Epithelial cell of esophagus (primary cell): ENCODE measurements at regions not wholly inside any gene's neighbourhood (a gene's known extent, or its start where the extent isn't known, plus 50 kb on each side); places are given as distances from the start of the nearest gene placed in this dataset.

Experiments
- DNase-seq: peaks from one replicate; pipeline ENCODE4 v3.0.0; 2010; ENCODE audit warnings: low read depth
- H3K4me3 ChIP-seq: 2 replicates; pipeline ENCODE4 v1.5.1; 2011; ENCODE audit warnings: mild to moderate bottlenecking, low read length, control low read depth
- CTCF ChIP-seq: IDR thresholded peaks from 2 replicates; pipeline ENCODE4 v1.5.1; 2011; ENCODE audit warnings: low read depth, mild to moderate bottlenecking, low read length, control low read depth, inconsistent platforms; ENCODE audit not compliant: insufficient read depth; ENCODE audit errors: missing control alignments

- no peak overlapping the region for H3K4me3 ChIP-seq
- peak; percentile 2 for DNase-seq
- no peak for TF ChIP-seq CTCF
These were observed 99.5 kb upstream of the FAM9B start for GRCh38 chrX:9133426-9133825.

GRCh38 chrX:9134366-9134765, 100.4 kb upstream of the FAM9B start:
- no peak for DNase-seq
- H3K4me3 ChIP-seq, result no peak overlapping the region
- no peak for TF ChIP-seq CTCF

- H3K4me3 ChIP-seq, result no peak overlapping the region
- TF ChIP-seq CTCF, result no peak
- no peak for DNase-seq
These were observed 102.1 kb upstream of the FAM9B start for GRCh38 chrX:9135901-9136510.

- no peak for TF ChIP-seq CTCF
- H3K4me3 ChIP-seq, result no peak overlapping the region
- DNase-seq, result no peak
These were observed 103.2 kb upstream of the FAM9B start for GRCh38 chrX:9137152-9137551.

GRCh38 chrX:9141496-9141895, 107.6 kb upstream of the FAM9B start:
- peak; percentile 80 for DNase-seq
- H3K4me3 ChIP-seq, result no peak overlapping the region
- TF ChIP-seq CTCF, result no peak

GRCh38 chrX:9144701-9145241, 110.8 kb upstream of the FAM9B start:
- no peak for DNase-seq
- no peak for TF ChIP-seq CTCF
- H3K4me3 ChIP-seq, result no peak overlapping the region

- no peak for TF ChIP-seq CTCF
- no peak for DNase-seq
These were observed 112.7 kb upstream of the FAM9B start for GRCh38 chrX:9146657-9147056.

More at GRCh38 chrX:9146657-9147056, 112.7 kb upstream of the FAM9B start:
- no peak overlapping the region for H3K4me3 ChIP-seq
